GM12865 (cell line): ENCODE measurements at regions not wholly inside any gene's neighbourhood (a gene's known extent, or its start where the extent isn't known, plus 50 kb on each side); places are given as distances from the start of the nearest gene placed in this dataset.

Experiments used
- DNase-seq: peaks from one replicate; pipeline ENCODE4 v3.0.0; 2010; ENCODE audit warnings: low read depth
- H3K4me3 ChIP-seq: 2 replicates; pipeline ENCODE4 v1.5.1; 2011; ENCODE audit warnings: mild to moderate bottlenecking, low read depth, low read length, control low read depth
- CTCF ChIP-seq: IDR thresholded peaks from 2 replicates; pipeline ENCODE4 v1.5.1; 2011; ENCODE audit warnings: low read length, control low read depth, low read depth, inconsistent platforms; ENCODE audit not compliant: insufficient read depth; ENCODE audit errors: missing control alignments

- H3K4me3 ChIP-seq = no peak overlapping the region
- TF ChIP-seq CTCF = no peak
- no peak for DNase-seq
Measured at GRCh38 chr1:81670286-81670685, 130.4 kb upstream of the ADGRL2 start.

GRCh38 chr1:81666586-81666985, 134.1 kb upstream of the ADGRL2 start:
- no peak for TF ChIP-seq CTCF
- DNase-seq = no peak
- no peak overlapping the region for H3K4me3 ChIP-seq

GRCh38 chr1:81664341-81664740, 136.4 kb upstream of the ADGRL2 start:
- no peak for DNase-seq
- no peak overlapping the region for H3K4me3 ChIP-seq
- TF ChIP-seq CTCF = no peak

- TF ChIP-seq CTCF = no peak
- no peak for DNase-seq
- no peak overlapping the region for H3K4me3 ChIP-seq
Measured at GRCh38 chr1:81662913-81663526, 137.7 kb upstream of the ADGRL2 start.

GRCh38 chr1:81660286-81660685, 140.4 kb upstream of the ADGRL2 start:
- no peak overlapping the region for H3K4me3 ChIP-seq
- TF ChIP-seq CTCF = no peak
- no peak for DNase-seq

GRCh38 chr1:81654657-81655056, 146.1 kb upstream of the ADGRL2 start:
- DNase-seq = no peak
- H3K4me3 ChIP-seq = no peak overlapping the region
- no peak for TF ChIP-seq CTCF

GRCh38 chr1:81654147-81654546, 146.6 kb upstream of the ADGRL2 start:
- DNase-seq = no peak
- no peak for TF ChIP-seq CTCF
- no peak overlapping the region for H3K4me3 ChIP-seq
